OCI-LY7 (cell line): ENCODE measurements at regions not wholly inside any gene's neighbourhood (a gene's known extent, or its start where the extent isn't known, plus 50 kb on each side); places are given as distances from the start of the nearest gene placed in this dataset.

Experiments used
- BruUV-seq: library from RNA; stranded (reverse); fragments of 400-500 nt; replicated peaks from 2 replicates; lab custom pipeline; 2021; lab: Mats Ljungman, UMichigan
- CTCF ChIA-PET: fragments of 300-600 bp; sonication (Branson Sonifier 250); formaldehyde crosslinking; loops from one replicate; lab custom pipeline; 2022; ENCODE audit warnings: antibody characterized with exemption; ENCODE audit not compliant: unreplicated experiment; lab: Charles Lee
- POLR2A ChIA-PET: fragments of 300-600 bp; sonication (Branson Sonifier 250); formaldehyde crosslinking; loops from one replicate; lab custom pipeline; 2022; ENCODE audit warnings: antibody characterized with exemption; lab: Charles Lee
- DNase-seq: peaks from one replicate; pipeline ENCODE4 v3.0.0-alpha.2; 2015; ENCODE audit warnings: low spot score
- H2AFZ ChIP-seq: fragments of 200-600 bp; sonication (generic), shearing (Covaris generic); 2 replicates; pipeline ENCODE4 v1.6.1; 2014; ENCODE audit warnings: mild to moderate bottlenecking, antibody characterized with exemption, low read length, moderate library complexity
- H3K27ac ChIP-seq: fragments of 200-600 bp; sonication (generic); 2 replicates; pipeline ENCODE4 v1.5.1; 2014; ENCODE audit warnings: mixed run types, low read depth, mild to moderate bottlenecking, moderate library complexity, low read length, inconsistent platforms; ENCODE audit not compliant: poor library complexity, severe bottlenecking
- H3K36me3 ChIP-seq: fragments of 200-600 bp; sonication (generic); 2 replicates; pipeline ENCODE4 v1.6.1; 2014; ENCODE audit warnings: mild to moderate bottlenecking, antibody characterized with exemption, low read length, moderate library complexity, mixed read lengths; ENCODE audit not compliant: insufficient read depth
- H3K4me1 ChIP-seq: fragments of 200-600 bp; sonication (generic); 2 replicates; pipeline ENCODE4 v1.5.1; 2014; ENCODE audit warnings: mild to moderate bottlenecking, low read length; ENCODE audit not compliant: insufficient read depth, poor library complexity, severe bottlenecking
- H3K4me2 ChIP-seq: fragments of 200-600 bp; sonication (generic); 2 replicates; pipeline ENCODE4 v1.6.1; 2014; ENCODE audit warnings: mild to moderate bottlenecking, low read length
- H3K4me3 ChIP-seq: fragments of 200-600 bp; sonication (generic); 2 replicates; pipeline ENCODE4 v1.5.1; 2014; ENCODE audit warnings: mild to moderate bottlenecking, low read depth, low read length; ENCODE audit not compliant: poor library complexity, severe bottlenecking
- H3K79me2 ChIP-seq: fragments of 200-600 bp; sonication (generic); 2 replicates; pipeline ENCODE4 v1.6.1; 2016; ENCODE audit warnings: low read depth, mild to moderate bottlenecking, low read length, moderate library complexity, mixed read lengths; ENCODE audit not compliant: insufficient read depth
- H3K9me2 ChIP-seq: fragments of 200-600 bp; sonication (generic); 2 replicates; pipeline ENCODE4 v1.6.1; 2016; ENCODE audit warnings: mild to moderate bottlenecking, low read length, mixed read lengths; ENCODE audit not compliant: insufficient read depth
- H3K9me3 ChIP-seq: fragments of 200-600 bp; sonication (generic); 2 replicates; pipeline ENCODE4 v1.6.1; 2014; ENCODE audit warnings: mild to moderate bottlenecking, mixed run types, low read length, mixed read lengths
- H4K20me1 ChIP-seq: fragments of 200-600 bp; sonication (generic); 2 replicates; pipeline ENCODE4 v1.6.1; 2014; ENCODE audit warnings: mild to moderate bottlenecking, antibody characterized with exemption, low read length, moderate library complexity, mixed read lengths; ENCODE audit not compliant: insufficient read depth
- CTCF ChIP-seq: fragments of 200-600 bp; sonication (generic); conservative IDR thresholded peaks from 2 replicates; pipeline ENCODE4 v1.5.1; 2014; ENCODE audit warnings: mild to moderate bottlenecking, antibody characterized with exemption, low read length, moderate library complexity, mixed read lengths
- EZH2phosphoT487 ChIP-seq: fragments of 200-600 bp; sonication (generic); IDR thresholded peaks from 2 replicates; pipeline ENCODE4 v1.6.1; 2018; ENCODE audit warnings: low read depth, borderline replicate concordance, mild to moderate bottlenecking, mixed run types, antibody characterized with exemption, low read length, moderate library complexity, mixed read lengths
- intact Hi-C: fragments of 100-400 bp; cut with micrococcal nuclease; formaldehyde crosslinking; loops from one replicate; pipeline ENCODE4 v1.10.0; 2022; ENCODE audit not compliant: unreplicated experiment

- no peaks in the 10 kb centered on the region for H4K20me1 ChIP-seq
- H3K4me1 ChIP-seq, result no peaks in the 10 kb centered on the region
- H3K27ac ChIP-seq, result no peak overlapping the region
- no peaks in the 10 kb centered on the region for H3K9me3 ChIP-seq
- no peak for DNase-seq
- no TSS peak for BruUV-seq
- CTCF ChIA-PET, result no interaction called here
- H2AFZ ChIP-seq, result no peak overlapping the region
- no peak overlapping the region for H3K4me3 ChIP-seq
- H3K4me2 ChIP-seq, result no peak overlapping the region
- POLR2A ChIA-PET, result interaction anchor here (1.4 kb wide), 1 partner anchor 16 kb away, joined by 3 read pairs; no protein-coding TSS in a partner anchor
- intact Hi-C loops, result no loop called here
- no peaks in the 10 kb centered on the region for H3K9me2 ChIP-seq
- H3K36me3 ChIP-seq, result no peaks in the 10 kb centered on the region
- H3K79me2 ChIP-seq, result no peaks in the 10 kb centered on the region
- TF ChIP-seq CTCF, result no peak
- no peak for TF ChIP-seq EZH2phosphoT487
Measured at GRCh38 chr17:71444078-71444477, 676.7 kb upstream of the SOX9 start.

- no TSS peak for BruUV-seq
Measured at GRCh38 chr17:71446645-71447437, 674.0 kb upstream of the SOX9 start.

More at GRCh38 chr17:71446645-71447437, 674.0 kb upstream of the SOX9 start:
- Histone ChIP-seq H3K79me2 (no peaks in the 10 kb centered on the region), H3K36me3 (no peaks in the 10 kb centered on the region), H3K9me3 (no peaks in the 10 kb centered on the region), H3K4me2 (no peak overlapping the region), H3K4me3 (no peak overlapping the region), H4K20me1 (no peaks in the 10 kb centered on the region), H2AFZ (no peak overlapping the region), H3K9me2 (no peaks in the 10 kb centered on the region), H3K27ac (no peak overlapping the region), H3K4me1 (peaks cover 5% of the 10 kb centered on the region)
- CTCF ChIA-PET, result no interaction called here
- POLR2A ChIA-PET, result interaction anchor here (0.6 kb wide), 1 partner anchor 1002 kb away, joined by 3 read pairs; no protein-coding TSS in a partner anchor
- intact Hi-C loops, result no loop called here
- TF ChIP-seq CTCF, result no peak
- no peak for TF ChIP-seq EZH2phosphoT487
- no peak for DNase-seq
